ENCODE measurements at regions not wholly inside any gene's neighbourhood (a gene's known extent, or its start where the extent isn't known, plus 50 kb on each side); places are given as distances from the start of the nearest gene placed in this dataset.

GRCh38 chr3:25043749-25044148 is 384.3 kb upstream of the RARB start:
- TF ChIP-seq SIN3A (IDR thresholded peaks at IDR 0.05; ENCODE audit: borderline replicate concordance, insufficient read depth, low read depth, low read length) (no peak), POLR2AphosphoS5 (IDR thresholded peaks at IDR 0.05; ENCODE audit: low read depth, low read length) (no peak), REST (IDR thresholded peaks at IDR 0.05; ENCODE audit: insufficient read depth in 1 of 2, low read depth in 2 of 2, low read length in 1 of 2) (no peak)
- H3K27me3 ChIP-seq (ENCODE audit: control insufficient read depth, insufficient read depth, low read length) = no peaks in the 10 kb centered on the region
- CTCF ChIA-PET = no interaction called here
- POLR2A ChIA-PET = no interaction called here
- ATAC-seq (no peak), DNase-seq (ENCODE audit: low read depth, low spot score) (no peak)
- in situ Hi-C loops (cut with HindIII; ENCODE audit: low pct_unique_long_range_greater_than_20kb, low sequenced_read_pairs) (no loop called here), intact Hi-C loops (cut with micrococcal nuclease; ENCODE audit: unreplicated experiment) (no loop called here)
- H3K4me1 ChIP-seq (ENCODE audit: control insufficient read depth, insufficient read depth, low read length) = no peaks in the 10 kb centered on the region
- no peaks in the 10 kb centered on the region for H3K9me3 ChIP-seq (ENCODE audit: control insufficient read depth, insufficient read depth, low read depth, low read length)
- BruUV-seq (replicated peaks) = no TSS peak
- no peak overlapping the region for H3K27ac ChIP-seq (ENCODE audit: low read length)
- H3K4me3 ChIP-seq (ENCODE audit: low read depth in 2 of 2, low read length in 2 of 2) = no peak overlapping the region
- no peaks in the 10 kb centered on the region for H3K36me3 ChIP-seq (ENCODE audit: control insufficient read depth, insufficient read depth, low read length)

GRCh38 chr3:25044762-25045710 is 383.0 kb upstream of the RARB start:
- H3K4me3 ChIP-seq (ENCODE audit: low read depth in 2 of 2, low read length in 2 of 2) = no peak overlapping the region
- intact Hi-C loops (cut with micrococcal nuclease; ENCODE audit: unreplicated experiment) (no loop called here), in situ Hi-C loops (cut with HindIII; ENCODE audit: low pct_unique_long_range_greater_than_20kb, low sequenced_read_pairs) (no loop called here)
- no TSS peak for BruUV-seq (replicated peaks)
- TF ChIP-seq SIN3A (IDR thresholded peaks at IDR 0.05; ENCODE audit: borderline replicate concordance, insufficient read depth, low read depth, low read length) (no peak), REST (IDR thresholded peaks at IDR 0.05; ENCODE audit: insufficient read depth in 1 of 2, low read depth in 2 of 2, low read length in 1 of 2) (no peak), POLR2AphosphoS5 (IDR thresholded peaks at IDR 0.05; ENCODE audit: low read depth, low read length) (no peak), TCF7L2 (IDR thresholded peaks at IDR 0.05; ENCODE audit: low read depth, low read length) (no peak), CTCF (IDR thresholded peaks at IDR 0.05) (no peak)
- POLR2A ChIA-PET = no interaction called here
- no peaks in the 10 kb centered on the region for H3K27me3 ChIP-seq (ENCODE audit: control insufficient read depth, insufficient read depth, low read length)
- no peaks in the 10 kb centered on the region for H3K4me1 ChIP-seq (ENCODE audit: control insufficient read depth, insufficient read depth, low read length)
- CTCF ChIA-PET = no interaction called here
- H3K36me3 ChIP-seq (ENCODE audit: control insufficient read depth, insufficient read depth, low read length) = no peaks in the 10 kb centered on the region
- no peaks in the 10 kb centered on the region for H3K9me3 ChIP-seq (ENCODE audit: control insufficient read depth, insufficient read depth, low read depth, low read length)
- no peak overlapping the region for H3K27ac ChIP-seq (ENCODE audit: low read length)
- ATAC-seq (no peak), DNase-seq (ENCODE audit: low read depth, low spot score) (no peak)
